ENCODE measurements at regions not wholly inside any gene's neighbourhood (a gene's known extent, or its start where the extent isn't known, plus 50 kb on each side); places are given as distances from the start of the nearest gene placed in this dataset.

DNA sequence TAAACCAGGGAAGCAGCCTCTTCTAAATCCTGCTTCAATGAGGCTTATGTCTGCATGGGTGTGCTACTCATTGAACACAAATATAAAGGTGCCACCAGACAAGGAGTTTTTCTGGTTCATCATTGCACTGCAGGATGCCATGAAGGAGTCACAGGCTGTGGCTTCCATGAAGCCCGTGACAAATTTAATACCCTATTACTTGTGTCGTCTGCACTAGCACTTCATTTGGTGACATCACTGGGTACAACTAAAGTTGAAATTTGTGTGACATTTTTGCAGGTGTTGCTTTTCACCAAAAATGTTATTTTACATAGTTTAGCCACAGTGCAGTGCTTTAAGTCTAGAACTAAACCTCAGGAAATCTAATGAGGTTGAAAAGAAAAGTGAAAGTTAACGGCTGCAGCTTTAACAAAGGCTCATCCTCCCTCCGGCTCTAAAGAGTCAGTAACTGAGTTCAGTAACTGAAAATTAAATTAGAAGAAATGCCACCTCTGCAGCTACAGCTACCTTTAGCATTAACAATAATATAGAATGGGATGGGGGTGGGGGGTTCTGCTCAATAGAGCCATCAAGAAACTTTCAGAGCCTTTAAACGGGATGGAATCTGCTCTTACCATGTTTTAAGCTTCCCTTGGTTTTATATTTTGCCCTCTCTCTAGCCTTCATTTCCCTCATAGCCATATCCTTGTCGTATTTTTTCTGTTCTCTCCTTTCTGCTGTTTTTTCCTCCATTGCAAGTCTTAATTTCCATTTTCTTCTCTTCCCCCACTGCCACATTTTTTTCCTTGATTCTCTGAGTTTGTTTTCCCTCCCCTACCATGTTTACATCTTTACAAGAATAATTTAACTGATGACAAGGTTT lies 233.8 kb upstream of the TMEM161B start:
- peak overlapping the region; percentile 69 for H3K9ac ChIP-seq (ENCODE audit: low read depth, low read length)
- no peaks in the 10 kb centered on the region for H3K27me3 ChIP-seq (ENCODE audit: insufficient read depth, low read length, poor library complexity)
- peak overlapping the region; percentile 96 for H3K27ac ChIP-seq (ENCODE audit: low read length)
- H3K4me1 ChIP-seq (ENCODE audit: insufficient read depth, low read length) = peaks cover 20% of the 10 kb centered on the region
- H3K36me3 ChIP-seq (ENCODE audit: insufficient read depth, low read length) = no peaks in the 10 kb centered on the region
- peak overlapping the region; percentile 74 for H3K4me2 ChIP-seq (ENCODE audit: insufficient read depth, low read length)
- H3K9me3 ChIP-seq (ENCODE audit: insufficient read depth, low read length, severe bottlenecking) = no peaks in the 10 kb centered on the region
- peak overlapping the region; percentile 39 to 62; a peak in 3 of 4 replicates for H3K4me3 ChIP-seq (ENCODE audit: low read depth in 1 of 2, low read length in 2 of 2)
- TF ChIP-seq, protein P1, sequence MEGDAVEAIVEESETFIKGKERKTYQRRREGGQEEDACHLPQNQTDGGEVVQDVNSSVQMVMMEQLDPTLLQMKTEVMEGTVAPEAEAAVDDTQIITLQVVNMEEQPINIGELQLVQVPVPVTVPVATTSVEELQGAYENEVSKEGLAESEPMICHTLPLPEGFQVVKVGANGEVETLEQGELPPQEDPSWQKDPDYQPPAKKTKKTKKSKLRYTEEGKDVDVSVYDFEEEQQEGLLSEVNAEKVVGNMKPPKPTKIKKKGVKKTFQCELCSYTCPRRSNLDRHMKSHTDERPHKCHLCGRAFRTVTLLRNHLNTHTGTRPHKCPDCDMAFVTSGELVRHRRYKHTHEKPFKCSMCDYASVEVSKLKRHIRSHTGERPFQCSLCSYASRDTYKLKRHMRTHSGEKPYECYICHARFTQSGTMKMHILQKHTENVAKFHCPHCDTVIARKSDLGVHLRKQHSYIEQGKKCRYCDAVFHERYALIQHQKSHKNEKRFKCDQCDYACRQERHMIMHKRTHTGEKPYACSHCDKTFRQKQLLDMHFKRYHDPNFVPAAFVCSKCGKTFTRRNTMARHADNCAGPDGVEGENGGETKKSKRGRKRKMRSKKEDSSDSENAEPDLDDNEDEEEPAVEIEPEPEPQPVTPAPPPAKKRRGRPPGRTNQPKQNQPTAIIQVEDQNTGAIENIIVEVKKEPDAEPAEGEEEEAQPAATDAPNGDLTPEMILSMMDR (IDR thresholded peaks at IDR 0.05; ENCODE audit: borderline replicate concordance, extremely low read depth, low read length, poor library complexity, severe bottlenecking) = no peak
- no peak for TF ChIP-seq EZH2 (IDR thresholded peaks at IDR 0.05; ENCODE audit: borderline replicate concordance, low read depth, low read length, severe bottlenecking)
- no peaks in the 10 kb centered on the region for H4K20me1 ChIP-seq (ENCODE audit: insufficient read depth, low read length)
- peak overlapping the region; percentile 89 for H2AFZ ChIP-seq (ENCODE audit: low read depth, low read length)
- ATAC-seq (ENCODE audit: insufficient read depth, low read depth) = peak; percentile 87
- no peaks in the 10 kb centered on the region for H3K79me2 ChIP-seq (ENCODE audit: insufficient read depth, low read length)
- peak; percentile 43 for DNase-seq

GRCh38 chr5:88495810-88496209 lies 227.2 kb upstream of the TMEM161B start:
- no peak for TF ChIP-seq EZH2 (IDR thresholded peaks at IDR 0.05; ENCODE audit: borderline replicate concordance, low read depth, low read length, severe bottlenecking)
- TF ChIP-seq, protein P1 (IDR thresholded peaks at IDR 0.05; ENCODE audit: borderline replicate concordance, extremely low read depth, low read length, poor library complexity, severe bottlenecking) = no peak
- Histone ChIP-seq H3K9ac (ENCODE audit: low read depth, low read length) (no peak overlapping the region), H3K27ac (ENCODE audit: low read length) (no peak overlapping the region), H2AFZ (ENCODE audit: low read depth, low read length) (no peak overlapping the region), H3K4me1 (ENCODE audit: insufficient read depth, low read length) (no peaks in the 10 kb centered on the region), H3K27me3 (ENCODE audit: insufficient read depth, low read length, poor library complexity) (peaks cover 4% of the 10 kb centered on the region), H3K4me3 (ENCODE audit: low read depth in 1 of 2, low read length in 2 of 2) (no peak overlapping the region), H3K9me3 (ENCODE audit: insufficient read depth, low read length, severe bottlenecking) (no peaks in the 10 kb centered on the region), H4K20me1 (ENCODE audit: insufficient read depth, low read length) (no peaks in the 10 kb centered on the region), H3K79me2 (ENCODE audit: insufficient read depth, low read length) (no peaks in the 10 kb centered on the region), H3K4me2 (ENCODE audit: insufficient read depth, low read length) (no peak overlapping the region), H3K36me3 (ENCODE audit: insufficient read depth, low read length) (no peaks in the 10 kb centered on the region)
- DNase-seq = no peak
- ATAC-seq (ENCODE audit: insufficient read depth, low read depth) = no peak

DNA sequence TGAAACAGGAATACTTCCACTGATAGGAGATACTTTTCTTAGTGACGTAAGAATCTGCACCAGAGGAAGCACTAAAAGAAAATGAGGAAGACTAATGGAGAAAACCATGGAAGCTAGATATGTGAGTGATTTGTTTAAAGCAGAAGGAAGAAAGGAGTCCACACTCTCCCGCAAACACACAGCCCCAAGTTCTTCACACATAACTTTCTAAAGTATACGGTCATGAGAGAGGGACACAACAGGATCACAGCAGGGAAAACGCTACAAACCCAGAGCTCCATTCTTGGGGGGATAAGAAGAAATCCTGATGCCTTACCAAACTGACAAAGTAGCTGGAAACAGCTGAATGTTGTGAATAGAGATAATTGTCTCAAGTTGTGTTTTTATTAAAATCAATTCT lies 222.2 kb upstream of the TMEM161B start:
- Histone ChIP-seq H3K4me2 (ENCODE audit: insufficient read depth, low read length) (no peak overlapping the region), H3K36me3 (ENCODE audit: insufficient read depth, low read length) (no peaks in the 10 kb centered on the region), H3K4me3 (ENCODE audit: low read depth in 1 of 2, low read length in 2 of 2) (no peak overlapping the region), H3K27me3 (ENCODE audit: insufficient read depth, low read length, poor library complexity) (peaks cover 4% of the 10 kb centered on the region), H3K9ac (ENCODE audit: low read depth, low read length) (no peak overlapping the region), H3K27ac (ENCODE audit: low read length) (no peak overlapping the region), H3K9me3 (ENCODE audit: insufficient read depth, low read length, severe bottlenecking) (no peaks in the 10 kb centered on the region), H3K4me1 (ENCODE audit: insufficient read depth, low read length) (no peaks in the 10 kb centered on the region), H4K20me1 (ENCODE audit: insufficient read depth, low read length) (no peaks in the 10 kb centered on the region), H3K79me2 (ENCODE audit: insufficient read depth, low read length) (no peaks in the 10 kb centered on the region), H2AFZ (ENCODE audit: low read depth, low read length) (no peak overlapping the region)
- DNase-seq (no peak), ATAC-seq (ENCODE audit: insufficient read depth, low read depth) (no peak)
- TF ChIP-seq, protein P1 (IDR thresholded peaks at IDR 0.05; ENCODE audit: borderline replicate concordance, extremely low read depth, low read length, poor library complexity, severe bottlenecking) = no peak
- no peak for TF ChIP-seq EZH2 (IDR thresholded peaks at IDR 0.05; ENCODE audit: borderline replicate concordance, low read depth, low read length, severe bottlenecking)

Measured in DND-41 (cell line).